Uterus (tissue), 3 donors: ENCODE measurements at regions not wholly inside any gene's neighbourhood (a gene's known extent, or its start where the extent isn't known, plus 50 kb on each side); places are given as distances from the start of the nearest gene placed in this dataset.
"Not testable (repeated sequence)": the region's sequence is repeated elsewhere in the genome, so short reads cannot be mapped to it uniquely, and the experiment has no call there.

Experiments
- DNase-seq, 2 donors: peaks; one replicate each; pipeline ENCODE4 v3.0.0-alpha.2; 2019 to 2020
- H3K27ac ChIP-seq, 2 donors: fragments of 200-600 bp; sonication (generic); 1 replicate in 1 of 2; 2 replicates in 1 of 2; pipeline ENCODE4 v1.5.1; 2016 to 2018
- H3K27me3 ChIP-seq, 2 donors: fragments of 200-600 bp; sonication (generic); one replicate each; pipeline ENCODE4 v1.5.1; 2018 to 2019; ENCODE audit warnings: control low read depth in 1 of 2
- H3K36me3 ChIP-seq, 2 donors: fragments of 200-600 bp; sonication (generic); one replicate each; pipeline ENCODE4 v1.5.1; 2019; ENCODE audit warnings: control low read depth in 1 of 2
- H3K4me1 ChIP-seq, 2 donors: fragments of 200-600 bp; sonication (generic); one replicate each; pipeline ENCODE4 v1.5.1; 2018 to 2019; ENCODE audit warnings: control low read depth in 1 of 2
- H3K4me3 ChIP-seq, 2 donors: fragments of 200-600 bp; sonication (generic); 1 replicate in 1 of 2; 2 replicates in 1 of 2; pipeline ENCODE4 v1.5.1; 2018 to 2019; ENCODE audit warnings: mild to moderate bottlenecking in 1 of 2
- H3K9me3 ChIP-seq, 2 donors: fragments of 200-600 bp; sonication (generic); one replicate each; pipeline ENCODE4 v1.5.1; 2019; ENCODE audit warnings: control low read depth in 1 of 2
- POLR2A ChIP-seq, 2 donors: fragments of 450-650 bp; IDR thresholded peaks; one replicate each; pipeline ENCODE4 v1.6.1; 2016; ENCODE audit warnings: antibody characterized with exemption in 2 of 2, mild to moderate bottlenecking in 1 of 2, moderate library complexity in 1 of 2
- intact Hi-C: fragments of 100-400 bp; cut with DNase I; formaldehyde crosslinking; loops from one replicate; pipeline ENCODE4 v1.15.1; 2023; ENCODE audit warnings: low total_unique reads
- TF ChIP-seq, protein P1 (sequence below), 4 experiments: fragments of 200-600 bp in 2 of 4; fragments of 450-650 bp in 2 of 4; sonication (generic) in 2 of 4; IDR thresholded peaks; one replicate each; pipeline ENCODE4 v1.5.1; 2016 to 2019; ENCODE audit warnings: antibody characterized with exemption in 4 of 4, mild to moderate bottlenecking in 2 of 4, moderate library complexity in 1 of 4
- donor health status: DM: yes; HTN: yes; CAD: no.

DNA sequence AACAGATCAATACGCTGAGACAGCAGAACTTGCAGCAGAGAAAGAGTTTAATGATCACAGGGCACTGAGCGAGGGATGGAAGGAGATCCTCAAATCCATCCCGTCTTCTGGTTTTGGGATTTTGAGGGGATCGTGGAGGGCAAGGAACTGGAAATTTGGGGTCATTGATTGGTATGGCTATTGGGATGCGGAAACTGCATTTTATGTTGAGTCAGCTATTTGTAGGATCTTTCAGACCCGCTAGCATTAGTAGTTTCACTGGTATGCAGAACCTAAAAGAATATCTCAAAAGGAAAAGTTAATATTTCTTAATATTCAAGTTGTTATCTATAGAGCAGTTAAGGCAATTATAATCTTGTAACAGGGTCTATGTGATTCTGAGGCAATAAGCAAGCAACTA is 771.7 kb upstream of the CTNND2 start:
- intact Hi-C loops: no loop called here
- H3K9me3 ChIP-seq: no peaks in the 10 kb centered on the region
- no peaks in the 10 kb centered on the region for H3K36me3 ChIP-seq
- no peak for TF ChIP-seq POLR2A (IDR thresholded peaks at IDR 0.05)
- TF ChIP-seq, protein P1, sequence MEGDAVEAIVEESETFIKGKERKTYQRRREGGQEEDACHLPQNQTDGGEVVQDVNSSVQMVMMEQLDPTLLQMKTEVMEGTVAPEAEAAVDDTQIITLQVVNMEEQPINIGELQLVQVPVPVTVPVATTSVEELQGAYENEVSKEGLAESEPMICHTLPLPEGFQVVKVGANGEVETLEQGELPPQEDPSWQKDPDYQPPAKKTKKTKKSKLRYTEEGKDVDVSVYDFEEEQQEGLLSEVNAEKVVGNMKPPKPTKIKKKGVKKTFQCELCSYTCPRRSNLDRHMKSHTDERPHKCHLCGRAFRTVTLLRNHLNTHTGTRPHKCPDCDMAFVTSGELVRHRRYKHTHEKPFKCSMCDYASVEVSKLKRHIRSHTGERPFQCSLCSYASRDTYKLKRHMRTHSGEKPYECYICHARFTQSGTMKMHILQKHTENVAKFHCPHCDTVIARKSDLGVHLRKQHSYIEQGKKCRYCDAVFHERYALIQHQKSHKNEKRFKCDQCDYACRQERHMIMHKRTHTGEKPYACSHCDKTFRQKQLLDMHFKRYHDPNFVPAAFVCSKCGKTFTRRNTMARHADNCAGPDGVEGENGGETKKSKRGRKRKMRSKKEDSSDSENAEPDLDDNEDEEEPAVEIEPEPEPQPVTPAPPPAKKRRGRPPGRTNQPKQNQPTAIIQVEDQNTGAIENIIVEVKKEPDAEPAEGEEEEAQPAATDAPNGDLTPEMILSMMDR (IDR thresholded peaks at IDR 0.05): no peak
- H3K4me3 ChIP-seq: no peak overlapping the region
- H3K27ac ChIP-seq: no peak overlapping the region
- no peaks in the 10 kb centered on the region for H3K27me3 ChIP-seq
- no peak for DNase-seq
- H3K4me1 ChIP-seq: no peaks in the 10 kb centered on the region

DNA sequence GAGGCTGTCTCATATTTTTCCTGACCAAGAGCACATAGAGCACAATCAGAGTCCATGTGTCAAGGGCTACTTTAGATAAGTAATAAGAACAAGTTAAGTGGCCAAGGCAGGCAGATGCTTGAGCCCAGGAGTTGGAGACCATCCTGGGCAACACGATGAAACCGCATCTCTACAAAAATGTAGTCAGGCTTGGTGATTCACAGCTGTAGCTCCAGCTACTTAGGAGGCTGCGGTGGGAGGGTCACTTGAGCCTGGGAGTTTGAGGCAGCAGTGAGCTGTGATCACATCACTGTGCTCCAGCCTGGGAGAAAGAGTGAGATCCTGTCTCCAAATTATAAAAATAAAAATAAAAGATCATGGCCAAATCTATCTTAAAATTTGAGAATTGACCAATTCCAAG is 767.9 kb upstream of the CTNND2 start:
- Histone ChIP-seq H3K4me1 (no peaks in the 10 kb centered on the region), H3K4me3 (no peak overlapping the region), H3K36me3 (no peaks in the 10 kb centered on the region), H3K9me3 (no peaks in the 10 kb centered on the region), H3K27me3 (no peaks in the 10 kb centered on the region), H3K27ac (no peak overlapping the region)
- no peak for DNase-seq
- no peak for TF ChIP-seq POLR2A (IDR thresholded peaks at IDR 0.05)
- TF ChIP-seq, protein P1 (IDR thresholded peaks at IDR 0.05): no peak
- intact Hi-C loops: no loop called here

DNA sequence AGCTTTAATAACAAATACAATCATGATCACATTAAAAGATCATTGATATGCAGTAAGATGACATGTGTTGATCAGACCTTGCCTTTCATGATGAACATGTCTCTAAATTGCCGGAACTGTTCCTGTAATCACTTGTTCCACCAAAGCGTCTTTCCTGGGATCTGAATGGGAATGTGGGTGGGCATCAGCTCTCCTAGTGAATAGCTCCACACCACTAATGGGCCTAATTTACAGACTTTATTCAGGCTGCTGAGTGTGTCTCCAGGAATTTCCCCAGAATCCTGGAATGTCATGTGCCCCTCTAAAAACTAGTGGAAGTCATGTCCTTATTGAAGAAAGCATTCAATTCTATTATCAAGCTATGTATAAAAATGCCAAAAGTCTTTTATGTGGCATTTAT is 765.1 kb upstream of the CTNND2 start:
- Histone ChIP-seq H3K4me3 (no peak overlapping the region), H3K27ac (no peak overlapping the region), H3K4me1 (no peaks in the 10 kb centered on the region), H3K9me3 (no peaks in the 10 kb centered on the region), H3K27me3 (no peaks in the 10 kb centered on the region), H3K36me3 (no peaks in the 10 kb centered on the region)
- DNase-seq: no peak
- intact Hi-C loops: no loop called here
- TF ChIP-seq, protein P1 (IDR thresholded peaks at IDR 0.05): no peak
- TF ChIP-seq POLR2A (IDR thresholded peaks at IDR 0.05): no peak

DNA sequence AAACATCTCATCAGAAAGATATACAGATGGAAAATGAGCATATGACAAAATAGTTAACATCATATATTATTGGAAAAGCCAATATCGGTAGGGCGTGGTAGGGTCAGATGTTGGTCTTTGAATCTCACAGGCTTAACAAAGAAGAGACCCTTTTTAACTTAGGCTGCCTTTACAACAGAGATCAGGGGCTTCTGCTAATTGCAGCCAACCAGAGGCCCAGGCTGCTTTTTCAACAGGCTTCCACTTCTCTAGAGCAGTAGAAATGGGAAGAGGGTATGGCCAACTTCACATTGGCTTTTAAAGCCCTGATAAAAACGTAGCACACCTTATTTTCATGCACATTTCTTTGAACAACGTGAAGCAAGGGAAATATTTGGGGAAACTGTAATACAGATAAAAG is 764.3 kb upstream of the CTNND2 start:
- intact Hi-C loops: no loop called here
- Histone ChIP-seq H3K27ac (no peak overlapping the region), H3K9me3 (no peaks in the 10 kb centered on the region), H3K36me3 (no peaks in the 10 kb centered on the region), H3K4me3 (no peak overlapping the region), H3K4me1 (no peaks in the 10 kb centered on the region), H3K27me3 (no peaks in the 10 kb centered on the region)
- TF ChIP-seq POLR2A (IDR thresholded peaks at IDR 0.05): no peak
- TF ChIP-seq, protein P1 (IDR thresholded peaks at IDR 0.05): no peak
- DNase-seq: no peak

DNA sequence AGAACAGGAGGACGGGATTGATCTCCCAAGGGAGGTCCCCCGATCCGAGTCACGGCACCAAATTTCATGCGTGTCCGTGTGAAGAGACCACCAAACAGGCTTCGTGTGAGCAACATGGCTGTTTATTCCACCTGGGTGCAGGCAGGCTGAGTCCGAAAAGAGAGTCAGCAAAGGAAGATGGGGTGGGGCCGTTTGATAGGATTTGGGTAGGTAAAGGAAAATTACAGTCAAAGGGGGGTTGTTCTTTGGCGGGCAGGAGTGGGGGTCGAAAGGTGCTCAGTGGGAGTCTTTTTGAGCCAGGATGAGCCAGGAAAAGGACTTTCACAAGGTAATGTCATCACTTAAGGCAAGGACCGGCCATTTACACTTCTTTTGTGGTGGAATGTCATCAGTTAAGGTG is 763.6 kb upstream of the CTNND2 start:
- H3K9me3 ChIP-seq, intact Hi-C loops, H3K36me3 ChIP-seq, H3K4me1 ChIP-seq, DNase-seq, H3K27ac ChIP-seq, H3K4me3 ChIP-seq, H3K27me3 ChIP-seq: not testable (repeated sequence)

DNA sequence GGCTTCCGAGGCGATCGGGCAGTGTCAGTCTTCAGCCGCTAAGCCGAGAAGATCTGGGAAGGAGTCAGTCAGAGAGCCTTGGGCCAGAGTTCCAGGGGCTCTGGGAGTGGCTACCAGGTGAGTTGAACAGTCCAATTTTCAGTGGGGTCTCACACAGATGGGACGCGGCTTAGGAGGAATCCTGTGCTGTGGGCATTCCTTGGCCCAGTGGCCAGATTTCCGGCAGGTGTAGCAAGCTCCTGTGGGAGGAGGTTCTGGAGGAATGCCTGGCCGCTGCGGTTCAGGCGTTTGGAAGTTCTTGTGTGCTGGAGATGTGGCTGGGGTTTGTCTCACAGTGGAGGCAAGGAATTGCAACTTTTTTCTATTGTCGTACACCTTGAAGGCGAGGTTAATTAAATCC is 761.5 kb upstream of the CTNND2 start:
- not testable (repeated sequence) for DNase-seq

More for the DNA sequence above, 761.5 kb upstream of the CTNND2 start:
- H3K36me3 ChIP-seq, H3K27me3 ChIP-seq, H3K27ac ChIP-seq, H3K9me3 ChIP-seq, intact Hi-C loops, H3K4me3 ChIP-seq, H3K4me1 ChIP-seq: not testable (repeated sequence)
